Keratinocyte (primary cell): ENCODE measurements at regions not wholly inside any gene's neighbourhood (a gene's known extent, or its start where the extent isn't known, plus 50 kb on each side); places are given as distances from the start of the nearest gene placed in this dataset.
"Not testable (repeated sequence)": the region's sequence is repeated elsewhere in the genome, so short reads cannot be mapped to it uniquely, and the experiment has no call there.

ENCODE experiments used
- CTCF ChIP-seq, 3 experiments: IDR thresholded peaks in 1 of 3; conservative IDR thresholded peaks in 1 of 3; optimal IDR thresholded peaks in 1 of 3; 2 replicates in 2 of 3; 3 replicates in 1 of 3; pipeline versions ENCODE3 to v1.5.1; 2011; ENCODE audit warnings: low read length in 3 of 3, mild to moderate bottlenecking in 3 of 3, moderate library complexity in 2 of 3, control low read depth in 1 of 3, inconsistent platforms in 1 of 3; ENCODE audit not compliant: insufficient read depth in 2 of 3; ENCODE audit errors: extremely low read depth in 1 of 3
- EZH2 ChIP-seq: IDR thresholded peaks from one replicate; pipeline ENCODE4 v1.6.1; 2012; ENCODE audit warnings: inconsistent platforms, mild to moderate bottlenecking, low read length, moderate library complexity

DNA sequence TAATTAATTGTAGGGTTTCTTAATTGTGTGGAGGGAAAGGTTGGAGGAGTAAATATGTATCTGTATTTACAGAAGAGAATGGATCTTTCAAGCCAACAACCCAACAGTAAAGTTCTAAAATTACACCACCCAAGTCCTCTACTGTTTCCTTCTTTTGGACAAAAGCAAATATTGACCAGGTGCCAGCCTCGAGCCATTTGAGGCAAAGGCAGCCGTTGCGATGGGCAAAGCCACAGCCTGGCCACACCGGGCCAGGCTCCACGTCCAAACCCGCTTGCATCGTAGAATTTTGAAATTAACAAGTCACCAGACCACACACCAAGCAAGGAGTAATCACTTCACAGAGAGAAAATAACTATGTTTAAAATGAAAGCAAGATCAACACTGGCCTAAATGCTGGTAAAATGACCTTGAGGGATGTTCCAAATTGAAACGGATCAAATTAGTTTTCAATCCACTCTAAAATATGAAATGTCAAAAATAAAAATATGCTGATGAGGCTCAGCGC, 331.0 kb downstream of the BCL2L11 start:
- not testable (repeated sequence) for TF ChIP-seq CTCF (optimal IDR thresholded peaks at IDR 0.05 in 1 of 3, IDR thresholded peaks at IDR 0.05 in 1 of 3, conservative IDR thresholded peaks at IDR 0.05 in 1 of 3; ENCODE audit: extremely low read depth in 1 of 3, insufficient read depth in 2 of 3, low read length in 3 of 3); EZH2
